ENCODE measurements at regions not wholly inside any gene's neighbourhood (a gene's known extent, or its start where the extent isn't known, plus 50 kb on each side); places are given as distances from the start of the nearest gene placed in this dataset.

GRCh38 chr3:117407317-117407716 is 697.7 kb downstream of the TUSC7 start:
- no peak for TF ChIP-seq ZNF253 (CRISPR knock-in tag; conservative IDR thresholded peaks at IDR 0.05)
- no peak for TF ChIP-seq CSDE1 (IDR thresholded peaks at IDR 0.05)
- TF ChIP-seq NFXL1 (CRISPR knock-in tag; IDR thresholded peaks at IDR 0.05) = no peak
- TF ChIP-seq RBFOX2 (IDR thresholded peaks at IDR 0.05; ENCODE audit: low read depth, low read length) = no peak
- no peak for TF ChIP-seq TFAP4 (CRISPR knock-in tag; IDR thresholded peaks at IDR 0.05; ENCODE audit: borderline replicate concordance)
- TF ChIP-seq NCOR1 (IDR thresholded peaks at IDR 0.05) = no peak
- TF ChIP-seq ZNF384 (IDR thresholded peaks at IDR 0.05; ENCODE audit: low read depth, low read length) = no peak
- no peak for TF ChIP-seq BRF1 (IDR thresholded peaks at IDR 0.05; ENCODE audit: borderline replicate concordance, extremely low read depth, insufficient read length)
- TF ChIP-seq ZNF263 (CRISPR knock-in tag; IDR thresholded peaks at IDR 0.05; ENCODE audit: borderline replicate concordance) = no peak
- no peak for TF ChIP-seq MAZ (CRISPR knock-in tag; conservative IDR thresholded peaks at IDR 0.05 in 1 of 2, IDR thresholded peaks at IDR 0.05 in 1 of 2)
- H3K9me1 ChIP-seq (ENCODE audit: control insufficient read depth, insufficient read depth, low read length) = no peaks in the 10 kb centered on the region
- intact Hi-C loops (cut with micrococcal nuclease) = no loop called here
- no peaks in the 10 kb centered on the region for H3K4me1 ChIP-seq (replicated peaks in 1 of 2; ENCODE audit: control insufficient read depth in 2 of 2, insufficient read depth in 2 of 2, low read length in 2 of 2)
- no peaks in the 10 kb centered on the region for H3K27me3 ChIP-seq (ENCODE audit: control insufficient read depth in 2 of 2, insufficient read depth in 2 of 2, low read length in 2 of 2)
- no peaks in the 10 kb centered on the region for H3K79me2 ChIP-seq (ENCODE audit: control insufficient read depth, insufficient read depth, low read length)
- no peak overlapping the region for H2AFZ ChIP-seq (ENCODE audit: low read depth, low read length)
- in situ Hi-C loops (cut with MboI) = no loop called here
- ChIA-PET POLR2A (no interaction called here), CTCF (ENCODE audit: low intra/inter-chr PET ratio) (no interaction called here)
- no peak overlapping the region for H3K9ac ChIP-seq (ENCODE audit: insufficient read depth in 1 of 2, low read depth in 2 of 2, low read length in 2 of 2)
- H4K20me1 ChIP-seq (replicated peaks; ENCODE audit: control insufficient read depth, insufficient read depth, low read length) = no peaks in the 10 kb centered on the region
- no peaks in the 10 kb centered on the region for H3K36me3 ChIP-seq (ENCODE audit: control insufficient read depth, insufficient read depth, low read length)
- DNase-seq (ENCODE audit: extremely low read depth in 1 of 4, low spot score in 3 of 4) (no peak), FAIRE-seq (no peak), ATAC-seq (no peak)
- BruUV-seq (replicated peaks) = no TSS peak
- no peak overlapping the region for H3K4me3 ChIP-seq
- H3K9me3 ChIP-seq (replicated peaks; ENCODE audit: control insufficient read depth, insufficient read depth, low read depth, low read length) = no peaks in the 10 kb centered on the region
- H3K4me2 ChIP-seq (ENCODE audit: insufficient read depth, low read length) = no peak overlapping the region
- H3K27ac ChIP-seq (ENCODE audit: extremely low read depth, low read depth, low read length) = no peak overlapping the region

All from K562 (cell line).